ENCODE measurements at regions not wholly inside any gene's neighbourhood (a gene's known extent, or its start where the extent isn't known, plus 50 kb on each side); places are given as distances from the start of the nearest gene placed in this dataset.

DNA sequence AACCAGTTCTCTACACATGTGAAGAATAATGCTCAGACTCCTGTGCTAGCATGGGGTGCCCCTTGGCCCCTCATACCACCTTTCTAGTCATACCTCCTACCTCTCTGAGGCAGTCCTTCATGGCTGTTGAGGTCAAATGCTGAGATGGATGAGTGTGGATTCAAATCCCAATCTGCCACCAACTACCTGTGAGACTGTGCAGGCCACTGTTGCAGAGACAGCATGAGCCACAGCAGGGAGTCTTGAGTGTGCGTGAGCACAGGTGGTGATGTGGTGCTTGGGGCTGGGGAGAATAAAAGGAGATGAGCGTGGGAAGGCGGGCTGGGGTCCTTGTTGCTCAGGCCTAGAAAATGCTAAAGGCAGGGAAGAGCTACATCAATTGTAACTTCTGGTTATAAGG lies 218.0 kb upstream of the E2F8 start:
- no peak overlapping the region for H3K27ac ChIP-seq (ENCODE audit: low read length)
- no peaks in the 10 kb centered on the region for H3K9me3 ChIP-seq (ENCODE audit: control insufficient read depth, insufficient read depth, low read length)
- no peak for DNase-seq (ENCODE audit: low read depth, low spot score)
- no peaks in the 10 kb centered on the region for H3K27me3 ChIP-seq (ENCODE audit: control insufficient read depth, insufficient read depth, low read length)
- WGBS (ENCODE audit: insufficient coverage, insufficient read length) = no CpG with 5 or more reads among the region's 3 CpGs
- H3K4me1 ChIP-seq (ENCODE audit: control insufficient read depth, insufficient read depth, low read length) = peaks cover 3% of the 10 kb centered on the region; the same call in 1 of the 2 replicates
- H3K4me3 ChIP-seq (ENCODE audit: low read length) = no peak overlapping the region
- H3K36me3 ChIP-seq (ENCODE audit: control insufficient read depth, insufficient read depth, low read length) = no peaks in the 10 kb centered on the region

DNA sequence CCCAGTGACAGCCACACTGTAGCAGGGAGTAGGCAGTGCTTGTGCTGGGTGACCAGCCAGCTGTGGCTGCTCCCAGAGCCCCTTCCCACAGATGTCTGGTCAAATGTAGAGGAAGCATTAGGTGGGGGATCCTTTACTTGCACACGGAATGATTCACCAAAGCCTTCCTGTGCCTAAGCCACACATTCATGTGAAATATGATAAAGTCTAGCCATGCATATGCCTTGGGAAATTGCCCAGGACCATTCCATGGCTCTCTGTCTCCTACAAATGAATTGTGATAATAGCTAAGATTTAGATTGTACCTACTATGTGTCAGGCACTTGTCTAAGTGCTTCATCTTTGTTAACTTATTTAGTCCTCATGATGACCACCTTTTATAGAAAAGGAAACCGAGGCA lies 217.5 kb upstream of the E2F8 start:
- DNase-seq (ENCODE audit: low read depth, low spot score) = no peak
- Histone ChIP-seq H3K27me3 (ENCODE audit: control insufficient read depth, insufficient read depth, low read length) (no peaks in the 10 kb centered on the region), H3K4me1 (ENCODE audit: control insufficient read depth, insufficient read depth, low read length) (peaks cover 3% of the 10 kb centered on the region; the same call in 1 of the 2 replicates), H3K9me3 (ENCODE audit: control insufficient read depth, insufficient read depth, low read length) (no peaks in the 10 kb centered on the region), H3K4me3 (ENCODE audit: low read length) (no peak overlapping the region), H3K27ac (ENCODE audit: low read length) (no peak overlapping the region), H3K36me3 (ENCODE audit: control insufficient read depth, insufficient read depth, low read length) (no peaks in the 10 kb centered on the region)
- no CpG with 5 or more reads among the region's 2 CpGs for WGBS (ENCODE audit: insufficient coverage, insufficient read length)

DNA sequence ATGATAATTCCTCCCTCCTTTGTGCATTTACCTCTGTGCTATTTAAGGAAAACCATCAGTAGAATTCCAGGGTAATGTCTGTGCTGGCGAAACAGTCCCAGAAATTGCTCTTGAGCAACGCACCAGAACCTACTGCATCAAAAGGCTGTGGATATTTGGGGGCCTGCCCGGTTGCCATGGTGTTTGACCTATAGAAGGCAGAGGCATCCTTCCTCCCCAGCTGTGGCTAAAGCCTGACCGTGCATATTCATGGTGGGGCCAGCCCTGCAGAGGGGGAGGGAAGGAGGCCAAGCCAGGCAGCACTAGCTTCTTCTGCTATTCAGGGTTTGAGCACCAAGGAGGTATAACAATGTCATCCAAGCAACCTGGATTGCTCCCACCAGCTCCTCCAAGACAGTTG lies 215.0 kb upstream of the E2F8 start:
- no peaks in the 10 kb centered on the region for H3K36me3 ChIP-seq (ENCODE audit: control insufficient read depth, insufficient read depth, low read length)
- no peaks in the 10 kb centered on the region for H3K27me3 ChIP-seq (ENCODE audit: control insufficient read depth, insufficient read depth, low read length)
- peaks cover 3% of the 10 kb centered on the region; the same call in 1 of the 2 replicates for H3K4me1 ChIP-seq (ENCODE audit: control insufficient read depth, insufficient read depth, low read length)
- H3K4me3 ChIP-seq (ENCODE audit: low read length) = no peak overlapping the region
- H3K27ac ChIP-seq (ENCODE audit: low read length) = no peak overlapping the region
- WGBS (ENCODE audit: insufficient coverage, insufficient read length) = no CpG with 5 or more reads among the region's 4 CpGs
- H3K9me3 ChIP-seq (ENCODE audit: control insufficient read depth, insufficient read depth, low read length) = no peaks in the 10 kb centered on the region
- no peak for DNase-seq (ENCODE audit: low read depth, low spot score)

DNA sequence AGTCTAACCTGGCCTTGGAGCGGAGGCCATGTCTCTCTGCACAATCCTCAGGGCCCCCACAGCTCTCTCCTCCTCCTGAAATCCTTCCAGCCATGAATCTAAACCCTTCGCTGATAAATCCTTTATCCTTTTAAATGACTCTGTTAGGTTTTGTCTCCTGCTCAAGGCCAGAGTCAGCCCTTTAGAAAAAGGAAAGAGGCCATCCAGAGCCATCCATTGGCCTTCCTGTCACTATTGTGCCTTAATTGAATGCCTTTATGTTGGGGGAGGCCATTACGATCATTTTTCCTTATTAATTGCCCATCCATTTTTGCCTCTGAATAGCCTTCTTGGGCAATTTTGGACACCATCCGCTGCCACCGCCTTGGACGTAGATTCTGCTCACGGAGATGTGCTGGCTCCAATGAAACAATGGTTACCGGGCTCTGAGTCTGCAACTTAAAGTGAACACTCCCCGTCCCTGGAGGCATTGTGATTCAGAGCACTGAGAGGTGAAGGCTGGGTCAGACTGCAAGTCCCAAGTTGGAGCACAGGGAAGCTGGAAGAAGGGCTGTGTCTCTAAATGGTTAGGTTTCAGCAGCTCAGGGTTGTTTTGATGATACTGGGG lies 213.0 kb upstream of the E2F8 start:
- Histone ChIP-seq H3K27ac (ENCODE audit: low read length) (no peak overlapping the region), H3K9me3 (ENCODE audit: control insufficient read depth, insufficient read depth, low read length) (no peaks in the 10 kb centered on the region)
- no peak for DNase-seq (ENCODE audit: low read depth, low spot score)

DNA sequence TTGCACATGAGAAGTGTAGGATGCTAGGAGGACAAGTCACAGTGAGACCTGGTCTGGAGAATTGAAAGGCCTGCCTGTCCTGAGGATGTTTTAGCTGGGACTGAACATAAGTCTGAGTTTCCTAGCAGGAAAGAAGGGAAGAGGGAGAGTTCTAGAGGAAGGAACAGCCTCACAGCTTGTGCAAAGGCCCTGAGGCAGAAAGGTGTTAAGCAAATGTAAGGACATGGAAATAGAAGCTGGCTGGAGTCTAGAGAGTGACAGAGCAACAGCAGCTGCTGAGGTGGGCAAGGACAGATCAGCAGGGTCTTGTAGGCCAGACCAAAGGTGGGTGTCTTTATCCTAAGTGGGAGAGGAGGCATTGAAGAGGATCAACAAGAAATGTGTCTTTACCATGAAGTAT lies 210.9 kb upstream of the E2F8 start:
- DNase-seq (ENCODE audit: low read depth, low spot score) = no peak
- no peak overlapping the region for H3K27ac ChIP-seq (ENCODE audit: low read length)
- H3K4me1 ChIP-seq (ENCODE audit: control insufficient read depth, insufficient read depth, low read length) = peaks cover 3% of the 10 kb centered on the region; the same call in 1 of the 2 replicates
- H3K4me3 ChIP-seq (ENCODE audit: low read length) = no peak overlapping the region
- H3K27me3 ChIP-seq (ENCODE audit: control insufficient read depth, insufficient read depth, low read length) = no peaks in the 10 kb centered on the region
- H3K36me3 ChIP-seq (ENCODE audit: control insufficient read depth, insufficient read depth, low read length) = no peaks in the 10 kb centered on the region
- H3K9me3 ChIP-seq (ENCODE audit: control insufficient read depth, insufficient read depth, low read length) = no peaks in the 10 kb centered on the region

More for the DNA sequence above, 213.0 kb upstream of the E2F8 start:
- WGBS (ENCODE audit: insufficient coverage, insufficient read length) = no CpG with 5 or more reads among the region's 9 CpGs
- Histone ChIP-seq H3K36me3 (ENCODE audit: control insufficient read depth, insufficient read depth, low read length) (no peaks in the 10 kb centered on the region), H3K27me3 (ENCODE audit: control insufficient read depth, insufficient read depth, low read length) (no peaks in the 10 kb centered on the region), H3K4me1 (ENCODE audit: control insufficient read depth, insufficient read depth, low read length) (peaks cover 3% of the 10 kb centered on the region; the same call in 1 of the 2 replicates), H3K4me3 (ENCODE audit: low read length) (no peak overlapping the region)

DNA sequence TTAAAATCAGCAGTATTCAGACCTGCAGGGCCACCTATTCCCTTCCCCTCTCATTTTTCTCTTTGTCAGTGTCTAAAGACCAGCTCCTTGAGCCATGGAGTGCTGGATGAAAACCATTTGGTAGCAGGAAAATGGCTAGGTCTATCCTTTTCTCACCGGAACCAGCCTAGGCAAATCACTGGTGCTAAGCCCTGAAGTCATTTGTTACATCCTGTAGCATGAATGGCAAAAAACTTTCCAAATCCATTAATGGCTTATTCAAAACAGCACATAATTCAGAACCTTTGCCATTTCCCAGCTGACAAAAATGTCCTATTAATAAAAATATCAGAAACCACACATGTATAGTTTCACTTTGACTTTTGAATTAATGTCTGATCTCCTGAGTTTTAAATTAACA lies 209.5 kb upstream of the E2F8 start:
- Histone ChIP-seq H3K9me3 (ENCODE audit: control insufficient read depth, insufficient read depth, low read length) (no peaks in the 10 kb centered on the region), H3K27ac (ENCODE audit: low read length) (no peak overlapping the region), H3K4me1 (ENCODE audit: control insufficient read depth, insufficient read depth, low read length) (no peaks in the 10 kb centered on the region), H3K27me3 (ENCODE audit: control insufficient read depth, insufficient read depth, low read length) (no peaks in the 10 kb centered on the region), H3K36me3 (ENCODE audit: control insufficient read depth, insufficient read depth, low read length) (no peaks in the 10 kb centered on the region), H3K4me3 (ENCODE audit: low read length) (no peak overlapping the region)
- DNase-seq (ENCODE audit: low read depth, low spot score) = no peak
- WGBS (ENCODE audit: insufficient coverage, insufficient read length) = no CpG with 5 or more reads among the region's 1 CpG

DNA sequence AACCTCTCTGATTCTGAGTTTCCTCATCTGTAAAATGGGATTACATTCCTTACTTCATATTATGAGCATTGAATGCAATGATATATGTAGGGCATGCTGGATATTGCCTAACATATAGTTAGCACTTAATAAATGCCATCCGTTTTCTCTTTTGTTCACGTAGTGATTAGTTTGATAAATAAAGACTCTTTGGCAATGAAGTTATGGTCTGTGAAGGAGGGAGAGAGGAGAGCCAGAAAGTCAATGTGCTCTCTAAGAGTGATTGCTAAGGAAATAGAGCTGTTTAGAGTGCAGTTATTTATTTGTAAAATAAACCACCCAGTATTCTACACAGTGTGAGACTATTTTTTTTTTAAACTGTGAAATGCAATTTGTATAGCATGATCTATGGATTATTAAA lies 207.9 kb upstream of the E2F8 start:
- Histone ChIP-seq H3K9me3 (ENCODE audit: control insufficient read depth, insufficient read depth, low read length) (no peaks in the 10 kb centered on the region), H3K36me3 (ENCODE audit: control insufficient read depth, insufficient read depth, low read length) (no peaks in the 10 kb centered on the region), H3K27me3 (ENCODE audit: control insufficient read depth, insufficient read depth, low read length) (no peaks in the 10 kb centered on the region), H3K27ac (ENCODE audit: low read length) (no peak overlapping the region), H3K4me3 (ENCODE audit: low read length) (no peak overlapping the region), H3K4me1 (ENCODE audit: control insufficient read depth, insufficient read depth, low read length) (no peaks in the 10 kb centered on the region)
- no peak for DNase-seq (ENCODE audit: low read depth, low spot score)
- no CpG with 5 or more reads among the region's 2 CpGs for WGBS (ENCODE audit: insufficient coverage, insufficient read length)

DNA sequence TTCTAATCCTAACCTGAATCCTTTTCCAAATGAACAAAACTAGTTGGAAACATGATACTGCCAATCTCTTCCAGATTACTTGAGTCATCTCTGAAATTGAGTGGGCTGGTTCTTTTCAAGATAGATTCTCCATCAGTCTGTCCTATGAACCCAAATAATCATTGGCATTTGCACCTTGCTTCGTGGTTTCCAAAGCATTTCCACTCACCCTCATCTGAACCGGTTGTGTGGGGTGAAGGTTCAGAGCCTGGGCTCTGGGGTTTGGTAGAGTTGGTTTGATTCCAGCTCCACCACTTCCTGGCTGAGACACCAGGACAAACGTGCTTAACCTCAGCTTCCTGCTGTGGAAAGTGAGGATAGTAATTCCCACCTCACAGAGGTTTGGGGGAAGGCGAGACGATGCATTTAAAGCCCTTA lies 206.4 kb upstream of the E2F8 start:
- no peaks in the 10 kb centered on the region for H3K9me3 ChIP-seq (ENCODE audit: control insufficient read depth, insufficient read depth, low read length)
- H3K27ac ChIP-seq (ENCODE audit: low read length) = no peak overlapping the region
- no peak for DNase-seq (ENCODE audit: low read depth, low spot score)
- no peaks in the 10 kb centered on the region for H3K4me1 ChIP-seq (ENCODE audit: control insufficient read depth, insufficient read depth, low read length)
- WGBS (ENCODE audit: insufficient coverage, insufficient read length) = no CpG with 5 or more reads among the region's 5 CpGs
- no peaks in the 10 kb centered on the region for H3K27me3 ChIP-seq (ENCODE audit: control insufficient read depth, insufficient read depth, low read length)
- H3K4me3 ChIP-seq (ENCODE audit: low read length) = no peak overlapping the region
- H3K36me3 ChIP-seq (ENCODE audit: control insufficient read depth, insufficient read depth, low read length) = no peaks in the 10 kb centered on the region

DNA sequence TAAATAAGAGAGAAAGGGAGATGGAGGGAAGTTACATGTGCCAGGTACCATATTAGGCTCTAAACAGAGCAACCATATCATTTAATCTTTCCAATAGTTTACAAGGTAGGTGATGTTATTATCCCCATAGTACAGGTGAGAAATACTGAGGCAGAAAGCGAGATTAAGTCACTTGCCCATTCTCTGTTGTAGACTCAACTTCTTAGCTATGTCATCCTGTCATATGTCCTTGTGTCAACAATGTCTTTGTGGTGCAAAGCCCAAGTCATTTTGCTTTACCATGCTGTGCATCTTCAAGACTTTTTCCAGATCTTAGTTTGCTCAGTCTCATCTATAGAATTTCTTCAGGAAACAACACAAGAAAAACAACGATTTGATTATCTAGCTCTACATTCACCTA lies 205.0 kb upstream of the E2F8 start:
- WGBS (ENCODE audit: insufficient coverage, insufficient read length) = no CpG with 5 or more reads among the region's 2 CpGs

DNA sequence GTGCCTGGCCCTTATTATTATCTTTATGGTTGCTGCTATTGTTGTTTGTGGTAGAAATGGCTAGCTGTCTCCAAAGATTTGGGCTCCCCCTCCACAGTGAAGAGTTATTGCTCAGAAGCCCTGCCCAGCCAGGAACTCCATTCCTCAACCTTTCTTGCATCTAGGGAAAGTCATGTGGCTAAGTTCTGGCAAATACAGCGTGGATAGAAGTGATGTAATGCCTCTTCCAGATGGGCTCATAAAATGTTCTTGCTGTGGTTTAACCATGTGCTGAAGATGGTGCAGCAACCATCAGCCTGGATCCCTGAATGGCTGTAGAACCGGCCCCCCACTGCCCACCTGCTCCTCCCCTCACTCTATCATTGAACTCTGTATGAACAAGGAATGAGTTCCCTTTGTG lies 203.5 kb upstream of the E2F8 start:
- Histone ChIP-seq H3K4me1 (ENCODE audit: control insufficient read depth, insufficient read depth, low read length) (no peaks in the 10 kb centered on the region), H3K36me3 (ENCODE audit: control insufficient read depth, insufficient read depth, low read length) (no peaks in the 10 kb centered on the region), H3K4me3 (ENCODE audit: low read length) (no peak overlapping the region), H3K27ac (ENCODE audit: low read length) (no peak overlapping the region), H3K9me3 (ENCODE audit: control insufficient read depth, insufficient read depth, low read length) (no peaks in the 10 kb centered on the region), H3K27me3 (ENCODE audit: control insufficient read depth, insufficient read depth, low read length) (no peaks in the 10 kb centered on the region)
- DNase-seq (ENCODE audit: low read depth, low spot score) = no peak
- no CpG with 5 or more reads among the region's 2 CpGs for WGBS (ENCODE audit: insufficient coverage, insufficient read length)

More for the DNA sequence above, 205.0 kb upstream of the E2F8 start:
- no peaks in the 10 kb centered on the region for H3K27me3 ChIP-seq (ENCODE audit: control insufficient read depth, insufficient read depth, low read length)
- DNase-seq (ENCODE audit: low read depth, low spot score) = no peak
- H3K4me3 ChIP-seq (ENCODE audit: low read length) = no peak overlapping the region
- no peaks in the 10 kb centered on the region for H3K36me3 ChIP-seq (ENCODE audit: control insufficient read depth, insufficient read depth, low read length)
- no peaks in the 10 kb centered on the region for H3K4me1 ChIP-seq (ENCODE audit: control insufficient read depth, insufficient read depth, low read length)
- H3K27ac ChIP-seq (ENCODE audit: low read length) = no peak overlapping the region
- no peaks in the 10 kb centered on the region for H3K9me3 ChIP-seq (ENCODE audit: control insufficient read depth, insufficient read depth, low read length)

DNA sequence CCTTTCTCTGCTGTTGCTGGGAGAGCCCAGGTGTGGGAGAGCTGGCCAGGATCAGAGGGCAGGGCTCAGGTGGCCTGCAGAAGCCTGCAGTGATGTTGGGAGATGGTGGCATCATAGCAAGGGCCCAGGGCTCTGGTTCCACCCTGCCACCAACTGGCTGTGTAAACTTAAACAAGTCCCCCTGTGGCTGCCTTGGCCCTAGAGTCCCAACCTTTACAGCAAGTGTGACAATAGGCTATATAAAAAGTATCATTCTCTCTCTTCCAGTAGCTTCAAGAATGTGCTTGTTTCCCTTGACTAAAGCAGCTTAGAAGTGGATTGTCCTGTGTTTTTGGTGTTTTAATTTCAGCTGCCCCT lies 201.8 kb upstream of the E2F8 start:
- Histone ChIP-seq H3K36me3 (ENCODE audit: control insufficient read depth, insufficient read depth, low read length) (no peaks in the 10 kb centered on the region), H3K27me3 (ENCODE audit: control insufficient read depth, insufficient read depth, low read length) (no peaks in the 10 kb centered on the region), H3K27ac (ENCODE audit: low read length) (no peak overlapping the region)

More for the DNA sequence above, 201.8 kb upstream of the E2F8 start:
- no peak for DNase-seq (ENCODE audit: low read depth, low spot score)
- Histone ChIP-seq H3K4me1 (ENCODE audit: control insufficient read depth, insufficient read depth, low read length) (no peaks in the 10 kb centered on the region), H3K4me3 (ENCODE audit: low read length) (no peak overlapping the region), H3K9me3 (ENCODE audit: control insufficient read depth, insufficient read depth, low read length) (no peaks in the 10 kb centered on the region)

All from iPS DF 6.9 (cell line).